Endodermal cell (in vitro differentiated cells): ENCODE measurements at regions not wholly inside any gene's neighbourhood (a gene's known extent, or its start where the extent isn't known, plus 50 kb on each side); places are given as distances from the start of the nearest gene placed in this dataset.

Experiments
- DNase-seq: peaks from one replicate; pipeline ENCODE4 v3.0.0-alpha.2; 2017
- H3K27ac ChIP-seq: 2 replicates; pipeline ENCODE4 v1.5.1; 2013; ENCODE audit warnings: mild to moderate bottlenecking, low read depth, low read length, moderate library complexity
- H3K27me3 ChIP-seq: 2 replicates; pipeline ENCODE4 v1.6.1; 2013; ENCODE audit warnings: mild to moderate bottlenecking, low read length, moderate library complexity; ENCODE audit not compliant: insufficient read depth, control insufficient read depth, poor library complexity, severe bottlenecking
- H3K36me3 ChIP-seq: 2 replicates; pipeline ENCODE4 v1.7.0; 2013; ENCODE audit warnings: mild to moderate bottlenecking, low read length, moderate library complexity; ENCODE audit not compliant: control insufficient read depth, insufficient read depth
- H3K4me1 ChIP-seq: one replicate; pipeline ENCODE4 v1.7.0; 2013; ENCODE audit warnings: low read length; ENCODE audit not compliant: control insufficient read depth, insufficient read depth
- H3K4me3 ChIP-seq: 2 replicates; pipeline ENCODE4 v1.5.1; 2013; ENCODE audit warnings: mild to moderate bottlenecking, low read length, moderate library complexity
- H3K9ac ChIP-seq: 2 replicates; pipeline ENCODE4 v1.6.1; 2013; ENCODE audit warnings: mild to moderate bottlenecking, low read length, moderate library complexity; ENCODE audit not compliant: poor library complexity, severe bottlenecking; ENCODE audit errors: extremely low read depth
- H3K9me3 ChIP-seq: 2 replicates; pipeline ENCODE4 v1.6.1; 2013; ENCODE audit warnings: mild to moderate bottlenecking, low read length, moderate library complexity; ENCODE audit not compliant: control insufficient read depth
- H3K27ac Mint-ChIP-seq: 2 replicates; pipeline ENCODE4 v1.8.0; 2020; ENCODE audit warnings: mixed read lengths
- H3K27me3 Mint-ChIP-seq: 2 replicates; pipeline ENCODE4 v1.8.0; 2021; ENCODE audit warnings: mild to moderate bottlenecking, mixed read lengths; ENCODE audit not compliant: insufficient read depth
- H3K36me3 Mint-ChIP-seq: 2 replicates; pipeline ENCODE4 v1.8.0; 2020; ENCODE audit warnings: low read depth, mixed read lengths
- H3K4me1 Mint-ChIP-seq: 2 replicates; pipeline ENCODE4 v1.8.0; 2020; ENCODE audit warnings: mixed read lengths
- H3K4me3 Mint-ChIP-seq: 2 replicates; pipeline ENCODE4 v1.8.0; 2020; ENCODE audit warnings: mild to moderate bottlenecking, moderate library complexity, mixed read lengths
- H3K9me3 Mint-ChIP-seq: 2 replicates; pipeline ENCODE4 v1.8.0; 2020; ENCODE audit warnings: mild to moderate bottlenecking, mixed read lengths
- WGBS, 2 experiments: methylation state at CpG; one replicate each; pipeline versions ENCODE4 v1.1.5 to v1.1.7; 2013; ENCODE audit warnings: missing lambda C conversion rate in 2 of 2, mixed read lengths in 1 of 2; ENCODE audit not compliant: insufficient coverage in 1 of 2, insufficient read length in 1 of 2; 5-methylcytosine and 5-hydroxymethylcytosine counted together
- TF ChIP-seq, protein P1 (sequence below): fragments of 200-600 bp; sonication (generic); conservative IDR thresholded peaks from 2 replicates; pipeline ENCODE4 v1.5.0; 2021; ENCODE audit warnings: antibody characterized with exemption, mild to moderate bottlenecking

- TF ChIP-seq, protein P1, sequence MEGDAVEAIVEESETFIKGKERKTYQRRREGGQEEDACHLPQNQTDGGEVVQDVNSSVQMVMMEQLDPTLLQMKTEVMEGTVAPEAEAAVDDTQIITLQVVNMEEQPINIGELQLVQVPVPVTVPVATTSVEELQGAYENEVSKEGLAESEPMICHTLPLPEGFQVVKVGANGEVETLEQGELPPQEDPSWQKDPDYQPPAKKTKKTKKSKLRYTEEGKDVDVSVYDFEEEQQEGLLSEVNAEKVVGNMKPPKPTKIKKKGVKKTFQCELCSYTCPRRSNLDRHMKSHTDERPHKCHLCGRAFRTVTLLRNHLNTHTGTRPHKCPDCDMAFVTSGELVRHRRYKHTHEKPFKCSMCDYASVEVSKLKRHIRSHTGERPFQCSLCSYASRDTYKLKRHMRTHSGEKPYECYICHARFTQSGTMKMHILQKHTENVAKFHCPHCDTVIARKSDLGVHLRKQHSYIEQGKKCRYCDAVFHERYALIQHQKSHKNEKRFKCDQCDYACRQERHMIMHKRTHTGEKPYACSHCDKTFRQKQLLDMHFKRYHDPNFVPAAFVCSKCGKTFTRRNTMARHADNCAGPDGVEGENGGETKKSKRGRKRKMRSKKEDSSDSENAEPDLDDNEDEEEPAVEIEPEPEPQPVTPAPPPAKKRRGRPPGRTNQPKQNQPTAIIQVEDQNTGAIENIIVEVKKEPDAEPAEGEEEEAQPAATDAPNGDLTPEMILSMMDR: no peak
- Histone ChIP-seq H3K9me3 (no peaks in the 10 kb centered on the region), H3K27ac (no peak overlapping the region), H3K4me3 (no peak overlapping the region), H3K9ac (no peak overlapping the region), H3K27me3 (no peaks in the 10 kb centered on the region), H3K4me1 (no peaks in the 10 kb centered on the region), H3K36me3 (no peaks in the 10 kb centered on the region)
- no peak for DNase-seq
- WGBS, 2 experiments: 94 to 98% methylated on average over 4 of the region's 4 CpGs
- Mint-ChIP-seq H3K27me3 (no peaks in the 10 kb centered on the region), H3K36me3 (peaks cover 4% of the 10 kb centered on the region), H3K4me3 (no peak overlapping the region), H3K27ac (no peak overlapping the region), H3K4me1 (no peaks in the 10 kb centered on the region), H3K9me3 (no peaks in the 10 kb centered on the region)
Measured at GRCh38 chr4:138665851-138666250, 349.7 kb upstream of the NOCT start.

GRCh38 chr4:138663883-138664282 lies 351.7 kb upstream of the NOCT start:
- Histone ChIP-seq H3K27ac (no peak overlapping the region), H3K9ac (no peak overlapping the region), H3K9me3 (no peaks in the 10 kb centered on the region), H3K27me3 (no peaks in the 10 kb centered on the region), H3K4me1 (no peaks in the 10 kb centered on the region), H3K4me3 (no peak overlapping the region), H3K36me3 (no peaks in the 10 kb centered on the region)
- WGBS, 2 experiments: 83 to 96% methylated on average over 3 to 4 of the region's 4 CpGs
- DNase-seq: no peak
- peaks cover 14% of the 10 kb centered on the region for H3K4me1 Mint-ChIP-seq
- no peak overlapping the region for H3K27ac Mint-ChIP-seq
- no peak overlapping the region for H3K4me3 Mint-ChIP-seq
- TF ChIP-seq, protein P1: no peak
- H3K36me3 Mint-ChIP-seq: peaks cover 4% of the 10 kb centered on the region
- no peaks in the 10 kb centered on the region for H3K9me3 Mint-ChIP-seq
- peaks cover 3% of the 10 kb centered on the region for H3K27me3 Mint-ChIP-seq

DNA sequence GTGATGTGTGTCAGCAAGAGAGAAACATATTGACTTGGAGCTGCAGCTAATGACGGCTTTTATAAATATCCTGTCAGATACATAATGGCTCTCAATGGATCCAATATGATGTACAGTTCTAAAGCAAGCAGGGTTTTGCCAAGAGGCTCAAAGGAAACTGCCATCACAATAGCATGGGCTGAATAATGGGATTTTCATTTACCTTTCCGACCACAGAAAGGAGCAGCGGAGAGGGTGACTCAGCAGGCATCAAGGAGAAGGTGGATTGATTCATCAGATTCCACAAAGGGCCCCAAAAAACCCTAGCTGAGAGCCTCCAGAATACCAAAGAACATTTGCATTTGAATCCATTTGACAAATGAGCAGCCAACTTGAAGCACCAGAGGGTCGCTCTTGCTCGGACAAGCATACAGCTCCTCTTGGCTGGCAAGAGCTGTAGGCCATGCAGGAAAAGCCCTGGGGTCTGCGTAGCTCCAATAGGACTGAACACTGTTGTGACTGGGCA lies 355.7 kb upstream of the NOCT start:
- Mint-ChIP-seq H3K36me3 (no peaks in the 10 kb centered on the region), H3K27ac (peak overlapping the region; percentile 33), H3K4me3 (no peak overlapping the region), H3K4me1 (peaks cover 33% of the 10 kb centered on the region), H3K27me3 (peaks cover 3% of the 10 kb centered on the region), H3K9me3 (no peaks in the 10 kb centered on the region)
- Histone ChIP-seq H3K4me3 (no peak overlapping the region), H3K27me3 (no peaks in the 10 kb centered on the region), H3K9me3 (no peaks in the 10 kb centered on the region), H3K4me1 (no peaks in the 10 kb centered on the region), H3K27ac (peak overlapping the region; percentile 54), H3K9ac (no peak overlapping the region), H3K36me3 (no peaks in the 10 kb centered on the region)
- TF ChIP-seq, protein P1: no peak
- peak; percentile 82 for DNase-seq
- WGBS, 2 experiments: 37 to 53% methylated on average over 5 to 6 of the region's 6 CpGs
